Embryonic facial prominence (tissue), 1 donor: ENCODE measurements at regions not wholly inside any gene's neighbourhood (a gene's known extent, or its start where the extent isn't known, plus 50 kb on each side); places are given as distances from the start of the nearest gene placed in this dataset.

Experiments
- DNase-seq: peaks from one replicate; pipeline ENCODE4 v3.0.0-alpha.2; 2016; ENCODE audit errors: extremely low spot score

DNA sequence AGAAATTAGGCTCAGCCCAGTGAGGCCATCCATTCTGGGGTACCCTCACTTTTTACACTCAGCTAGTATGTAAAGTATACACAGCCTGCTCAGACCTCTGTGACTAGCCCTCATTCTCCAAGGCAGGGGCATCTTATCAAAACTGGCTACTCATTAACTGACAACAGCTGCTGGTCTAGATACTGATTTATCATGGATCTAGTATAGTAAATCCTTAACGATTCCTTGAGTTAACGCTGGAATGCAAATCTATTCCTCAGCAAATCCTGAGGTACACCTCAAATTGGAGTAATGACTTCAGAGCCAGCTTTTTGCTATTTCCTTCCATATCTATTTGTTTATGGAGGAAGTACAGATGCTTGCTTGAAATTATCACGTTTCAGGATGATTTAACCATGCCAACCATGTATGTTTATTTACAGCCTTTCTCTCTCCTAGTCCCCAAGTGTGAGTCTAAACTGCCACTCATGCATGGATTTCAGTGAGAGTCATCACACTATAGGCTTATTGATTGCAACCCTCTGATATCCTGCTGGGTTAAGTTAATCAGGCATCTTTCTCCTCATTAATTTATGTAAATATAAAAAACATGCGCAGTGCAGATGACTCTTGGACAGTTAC lies 70.2 kb upstream of the DOK6 start:
- DNase-seq = no peak

DNA sequence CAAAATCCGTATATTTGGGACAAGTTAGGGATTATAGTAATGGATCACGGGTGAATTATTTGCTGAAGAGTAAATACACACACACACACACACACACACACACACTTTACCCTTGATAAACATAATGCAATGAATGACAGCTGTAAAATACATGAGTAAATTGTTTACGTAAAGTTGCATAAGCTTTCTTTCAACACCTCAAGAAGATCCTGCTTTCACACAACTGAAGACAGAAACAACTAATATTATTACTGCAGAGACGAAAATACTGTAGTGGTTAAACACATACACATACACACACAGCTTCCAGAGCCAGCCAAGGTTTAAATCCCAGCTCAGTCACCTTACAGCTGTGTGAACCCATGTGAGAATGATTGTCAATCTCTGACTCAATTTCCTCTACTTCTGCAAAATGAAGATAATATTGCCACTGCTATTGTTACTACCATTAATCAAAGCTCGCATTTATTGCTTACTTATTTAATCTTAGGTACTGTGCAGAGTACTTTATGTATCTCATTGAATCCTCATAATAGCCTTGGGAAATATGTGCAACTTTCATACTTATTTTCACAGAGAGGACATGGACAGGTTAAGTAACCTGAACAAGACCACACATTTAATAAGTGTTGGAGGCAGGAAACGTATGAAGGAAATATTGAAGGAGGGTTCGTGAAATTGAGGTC lies 50.6 kb upstream of the DOK6 start:
- DNase-seq = no peak
